ENCODE measurements at regions not wholly inside any gene's neighbourhood (a gene's known extent, or its start where the extent isn't known, plus 50 kb on each side); places are given as distances from the start of the nearest gene placed in this dataset.

DNA sequence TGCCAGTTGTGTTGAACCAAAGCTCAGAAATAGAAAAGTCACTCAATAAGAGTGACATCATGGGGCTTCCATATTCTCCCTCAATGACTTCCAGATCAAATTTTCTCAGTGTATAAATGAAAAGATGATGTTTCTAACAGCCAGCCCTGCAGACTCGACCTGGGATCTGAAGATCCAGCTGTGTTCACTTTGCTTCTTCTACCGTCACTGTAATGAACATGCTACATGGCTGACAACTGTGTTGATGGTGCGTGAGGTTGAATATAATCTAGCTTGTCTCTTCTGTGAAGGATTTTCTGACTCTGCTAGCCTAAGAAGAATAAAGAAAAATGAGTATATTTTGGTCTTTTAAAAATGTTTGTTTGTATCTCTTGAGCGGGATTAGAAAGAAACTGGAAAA lies 577.8 kb downstream of the ETNK1 start (continued):
- TF ChIP-seq ZNF488 (tag by site-specific recombination; IDR thresholded peaks at IDR 0.05) (no peak), ZNF792 (tag by site-specific recombination; IDR thresholded peaks at IDR 0.05) (no peak), SCRT2 (tag by site-specific recombination; IDR thresholded peaks at IDR 0.05) (no peak), ZFP41 (tag by site-specific recombination; IDR thresholded peaks at IDR 0.05; ENCODE audit: borderline replicate concordance) (no peak), REPIN1 (tag by site-specific recombination; IDR thresholded peaks at IDR 0.05; ENCODE audit: low read depth) (no peak), ZNF211 (tag by site-specific recombination; IDR thresholded peaks at IDR 0.05; ENCODE audit: low read depth) (no peak), ZFP3 (tag by site-specific recombination; IDR thresholded peaks at IDR 0.05; ENCODE audit: low read depth) (no peak)
- TF ChIP-seq, protein P1, sequence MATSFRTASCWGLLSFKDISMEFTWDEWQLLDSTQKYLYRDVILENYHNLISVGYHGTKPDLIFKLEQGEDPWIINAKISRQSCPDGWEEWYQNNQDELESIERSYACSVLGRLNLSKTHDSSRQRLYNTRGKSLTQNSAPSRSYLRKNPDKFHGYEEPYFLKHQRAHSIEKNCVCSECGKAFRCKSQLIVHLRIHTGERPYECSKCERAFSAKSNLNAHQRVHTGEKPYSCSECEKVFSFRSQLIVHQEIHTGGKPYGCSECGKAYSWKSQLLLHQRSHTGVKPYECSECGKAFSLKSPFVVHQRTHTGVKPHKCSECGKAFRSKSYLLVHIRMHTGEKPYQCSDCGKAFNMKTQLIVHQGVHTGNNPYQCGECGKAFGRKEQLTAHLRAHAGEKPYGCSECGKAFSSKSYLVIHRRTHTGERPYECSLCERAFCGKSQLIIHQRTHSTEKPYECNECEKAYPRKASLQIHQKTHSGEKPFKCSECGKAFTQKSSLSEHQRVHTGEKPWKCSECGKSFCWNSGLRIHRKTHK (tag by site-specific recombination; IDR thresholded peaks at IDR 0.05), result no peak

GRCh38 chr12:23204933-23205778 lies 580.2 kb downstream of the ETNK1 start:
- TF ChIP-seq GLI2 (tag by site-specific recombination; IDR thresholded peaks at IDR 0.05; ENCODE audit: borderline replicate concordance, low read depth) (no peak), ZNF654 (tag by site-specific recombination; IDR thresholded peaks at IDR 0.05; ENCODE audit: low read depth) (peak; percentile 85)
- TF ChIP-seq, protein P2, sequence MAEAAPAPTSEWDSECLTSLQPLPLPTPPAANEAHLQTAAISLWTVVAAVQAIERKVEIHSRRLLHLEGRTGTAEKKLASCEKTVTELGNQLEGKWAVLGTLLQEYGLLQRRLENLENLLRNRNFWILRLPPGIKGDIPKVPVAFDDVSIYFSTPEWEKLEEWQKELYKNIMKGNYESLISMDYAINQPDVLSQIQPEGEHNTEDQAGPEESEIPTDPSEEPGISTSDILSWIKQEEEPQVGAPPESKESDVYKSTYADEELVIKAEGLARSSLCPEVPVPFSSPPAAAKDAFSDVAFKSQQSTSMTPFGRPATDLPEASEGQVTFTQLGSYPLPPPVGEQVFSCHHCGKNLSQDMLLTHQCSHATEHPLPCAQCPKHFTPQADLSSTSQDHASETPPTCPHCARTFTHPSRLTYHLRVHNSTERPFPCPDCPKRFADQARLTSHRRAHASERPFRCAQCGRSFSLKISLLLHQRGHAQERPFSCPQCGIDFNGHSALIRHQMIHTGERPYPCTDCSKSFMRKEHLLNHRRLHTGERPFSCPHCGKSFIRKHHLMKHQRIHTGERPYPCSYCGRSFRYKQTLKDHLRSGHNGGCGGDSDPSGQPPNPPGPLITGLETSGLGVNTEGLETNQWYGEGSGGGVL (tag by site-specific recombination; IDR thresholded peaks at IDR 0.05), result no peak
- Histone ChIP-seq H3K27ac (ENCODE audit: extremely low read depth, low read depth, low read length) (no peak overlapping the region), H3K36me3 (ENCODE audit: control insufficient read depth in 2 of 2, insufficient read depth in 1 of 2, low read length in 2 of 2) (no peaks in the 10 kb centered on the region), H3K4me1 (ENCODE audit: control insufficient read depth, insufficient read depth, low read length) (no peaks in the 10 kb centered on the region), H3K4me3 (ENCODE audit: low read depth, low read length) (no peak overlapping the region), H3K9me3 (ENCODE audit: control insufficient read depth, insufficient read depth, low read depth, low read length) (no peaks in the 10 kb centered on the region)
- ChIA-PET POLR2A (no interaction called here), CTCF (interaction anchor here (0.6 to 1.1 kb wide), 14 partner anchors 8 to 1411 kb away, joined by 3 to 5 read pairs (median 3); no protein-coding TSS in a partner anchor)

- Histone ChIP-seq H3K4me3 (ENCODE audit: low read depth, low read length) (no peak overlapping the region), H3K27ac (ENCODE audit: extremely low read depth, low read depth, low read length) (no peak overlapping the region), H3K9me3 (ENCODE audit: control insufficient read depth, insufficient read depth, low read depth, low read length) (no peaks in the 10 kb centered on the region), H3K36me3 (ENCODE audit: control insufficient read depth in 2 of 2, insufficient read depth in 1 of 2, low read length in 2 of 2) (no peaks in the 10 kb centered on the region), H3K4me1 (ENCODE audit: control insufficient read depth, insufficient read depth, low read length) (no peaks in the 10 kb centered on the region)
- ChIA-PET POLR2A (no interaction called here), CTCF (interaction anchor here (0.5 kb wide), 1 partner anchor 314 kb away, joined by 3 read pairs; no protein-coding TSS in a partner anchor)
- TF ChIP-seq ZNF558 (tag by site-specific recombination; IDR thresholded peaks at IDR 0.05) (no peak), TCF7L2 (IDR thresholded peaks at IDR 0.05; ENCODE audit: borderline replicate concordance, low read depth, low read length) (no peak), BCL11A (tag by site-specific recombination; IDR thresholded peaks at IDR 0.05; ENCODE audit: low read depth) (no peak), HOXD13 (CRISPR knock-in tag; IDR thresholded peaks at IDR 0.05; ENCODE audit: borderline replicate concordance) (no peak), KLF8 (tag by site-specific recombination; IDR thresholded peaks at IDR 0.05) (no peak), ZNF488 (tag by site-specific recombination; IDR thresholded peaks at IDR 0.05) (no peak), BCL11B (tag by site-specific recombination; IDR thresholded peaks at IDR 0.05; ENCODE audit: low read depth) (no peak), ZNF155 (tag by site-specific recombination; IDR thresholded peaks at IDR 0.05) (no peak), ZNF280C (tag by site-specific recombination; IDR thresholded peaks at IDR 0.05) (no peak), ZNF677 (tag by site-specific recombination; IDR thresholded peaks at IDR 0.05) (no peak), ZFHX2 (tag by site-specific recombination; conservative IDR thresholded peaks at IDR 0.05) (no peak), ZNF580 (tag by site-specific recombination; IDR thresholded peaks at IDR 0.05) (no peak), ZBTB8A (tag by site-specific recombination; IDR thresholded peaks at IDR 0.05) (no peak), ZNF202 (tag by site-specific recombination; IDR thresholded peaks at IDR 0.05; ENCODE audit: borderline replicate concordance) (no peak), SP7 (tag by site-specific recombination; IDR thresholded peaks at IDR 0.05) (no peak)
These were observed 584.8 kb downstream of the ETNK1 start for GRCh38 chr12:23209793-23210192.
